Panc1 (cell line): ENCODE measurements at regions not wholly inside any gene's neighbourhood (a gene's known extent, or its start where the extent isn't known, plus 50 kb on each side); places are given as distances from the start of the nearest gene placed in this dataset.

Experiments
- ATAC-seq: fragments of 200-7000 bp; cut with Tn5 transposase; 2 replicates; pipeline ENCODE4 v1.9.1; 2020; ENCODE audit warnings: mild to moderate bottlenecking, moderate library complexity
- BruUV-seq: library from RNA; stranded (reverse); fragments of 400-500 nt; replicated peaks from 2 replicates; lab custom pipeline; 2021; lab: Mats Ljungman, UMichigan
- CTCF ChIA-PET: fragments of 300-600 bp; sonication (Branson Sonifier 250); formaldehyde crosslinking; loops from one replicate; lab custom pipeline; 2022; ENCODE audit warnings: antibody characterized with exemption; lab: Charles Lee
- POLR2A ChIA-PET: fragments of 300-600 bp; sonication (Branson Sonifier 250); formaldehyde crosslinking; loops from one replicate; lab custom pipeline; 2022; ENCODE audit warnings: antibody characterized with exemption; lab: Charles Lee
- DNase-seq: peaks from one replicate; pipeline ENCODE4 v3.0.0-alpha.2; 2010; ENCODE audit warnings: low read depth, low spot score
- H3K27ac ChIP-seq: 2 replicates; pipeline ENCODE4 v1.5.1; 2011; ENCODE audit warnings: mild to moderate bottlenecking, low read length, inconsistent platforms
- H3K27me3 ChIP-seq: fragments of 200-500 bp; sonication (Bioruptor generic); 2 replicates; pipeline ENCODE4 v1.6.0; 2014; ENCODE audit warnings: low read length, inconsistent platforms; ENCODE audit not compliant: control insufficient read depth, insufficient read depth
- H3K36me3 ChIP-seq: fragments of 200-500 bp; sonication (Bioruptor generic); 2 replicates; pipeline ENCODE4 v1.5.1; 2014; ENCODE audit warnings: inconsistent platforms, mild to moderate bottlenecking, low read length, moderate library complexity; ENCODE audit not compliant: control insufficient read depth, insufficient read depth
- H3K4me1 ChIP-seq: 2 replicates; pipeline ENCODE4 v1.5.1; 2011; ENCODE audit warnings: inconsistent platforms, mild to moderate bottlenecking, low read length, moderate library complexity; ENCODE audit not compliant: control insufficient read depth, insufficient read depth
- H3K4me3 ChIP-seq, 2 experiments: 2 replicates each; pipeline ENCODE4 v1.5.1; 2011 to 2012; ENCODE audit warnings: low read depth in 2 of 2, low read length in 2 of 2, mild to moderate bottlenecking in 2 of 2, inconsistent platforms in 1 of 2, moderate library complexity in 1 of 2
- H3K9me3 ChIP-seq: fragments of 200-500 bp; sonication (Bioruptor generic); 2 replicates; pipeline ENCODE4 v1.5.1; 2014; ENCODE audit warnings: low read depth, mild to moderate bottlenecking, inconsistent platforms, low read length, moderate library complexity; ENCODE audit not compliant: control insufficient read depth, insufficient read depth
- POLR2AphosphoS5 ChIP-seq: IDR thresholded peaks from 2 replicates; pipeline ENCODE4 v1.6.1; 2012; ENCODE audit warnings: mild to moderate bottlenecking, low read depth, low read length, moderate library complexity
- SIN3A ChIP-seq: IDR thresholded peaks from 2 replicates; pipeline ENCODE4 v1.6.1; 2012; ENCODE audit warnings: low read depth, mild to moderate bottlenecking, low read length, moderate library complexity, borderline replicate concordance; ENCODE audit not compliant: insufficient read depth
- TCF7L2 ChIP-seq: IDR thresholded peaks from 2 replicates; pipeline ENCODE4 v1.6.1; 2011; ENCODE audit warnings: mild to moderate bottlenecking, low read depth, low read length, inconsistent platforms
- in situ Hi-C: cut with HindIII; loops from 2 replicates; pipeline ENCODE4 v1.10.0; 2016; ENCODE audit warnings: low sequenced_read_pairs, low pct_unique_long_range_greater_than_20kb
- intact Hi-C: fragments of 100-400 bp; cut with micrococcal nuclease; formaldehyde crosslinking; loops from one replicate; pipeline ENCODE4 v1.10.0; 2022; ENCODE audit not compliant: unreplicated experiment
- TF ChIP-seq, protein P1 (sequence below): fragments of 450-650 bp; IDR thresholded peaks from 2 replicates; pipeline ENCODE4 v1.5.1; 2017; ENCODE audit warnings: mild to moderate bottlenecking
- TF ChIP-seq, protein P2 (sequence below), 2 experiments: IDR thresholded peaks; 2 replicates each; pipeline ENCODE4 v1.6.1; 2011 to 2012; ENCODE audit warnings: low read depth in 2 of 2, control low read depth in 1 of 2, low read length in 1 of 2, mild to moderate bottlenecking in 1 of 2, moderate library complexity in 1 of 2; ENCODE audit not compliant: insufficient read depth in 1 of 2

DNA sequence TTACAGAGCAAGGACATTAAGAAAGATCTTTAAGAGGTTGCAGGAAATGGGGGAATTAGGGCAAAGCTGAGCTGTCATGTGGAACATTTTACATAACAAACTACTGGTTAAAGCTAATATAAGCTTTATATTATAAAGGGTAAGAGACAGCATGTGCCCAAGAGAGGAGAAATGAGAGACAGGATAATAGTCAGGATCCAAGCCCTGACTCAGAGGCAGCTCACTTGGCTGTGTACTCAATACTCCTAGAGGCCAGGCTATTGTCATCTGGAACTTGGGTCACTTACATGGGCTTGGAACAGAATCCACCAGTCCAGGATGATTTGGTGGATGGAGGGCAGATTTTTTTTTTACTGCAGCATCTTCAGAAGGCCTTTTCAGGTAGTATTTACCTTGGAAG lies 418.6 kb upstream of the ZMIZ1 start:
- POLR2A ChIA-PET, result no interaction called here
- DNase-seq (no peak), ATAC-seq (no peak)
- H3K27me3 ChIP-seq, result peaks cover 38% of the 10 kb centered on the region
- BruUV-seq, result no TSS peak
- CTCF ChIA-PET, result no interaction called here
- H3K36me3 ChIP-seq, result no peaks in the 10 kb centered on the region
- H3K4me1 ChIP-seq, result no peaks in the 10 kb centered on the region
- no peak overlapping the region for H3K27ac ChIP-seq
- H3K4me3 ChIP-seq, result no peak overlapping the region
- intact Hi-C loops, result loop anchor here (10.0 kb wide), 1 partner anchor 435 kb away; no protein-coding TSS in a partner anchor
- TF ChIP-seq POLR2AphosphoS5 (no peak), SIN3A (no peak), TCF7L2 (no peak)
- TF ChIP-seq, protein P1, sequence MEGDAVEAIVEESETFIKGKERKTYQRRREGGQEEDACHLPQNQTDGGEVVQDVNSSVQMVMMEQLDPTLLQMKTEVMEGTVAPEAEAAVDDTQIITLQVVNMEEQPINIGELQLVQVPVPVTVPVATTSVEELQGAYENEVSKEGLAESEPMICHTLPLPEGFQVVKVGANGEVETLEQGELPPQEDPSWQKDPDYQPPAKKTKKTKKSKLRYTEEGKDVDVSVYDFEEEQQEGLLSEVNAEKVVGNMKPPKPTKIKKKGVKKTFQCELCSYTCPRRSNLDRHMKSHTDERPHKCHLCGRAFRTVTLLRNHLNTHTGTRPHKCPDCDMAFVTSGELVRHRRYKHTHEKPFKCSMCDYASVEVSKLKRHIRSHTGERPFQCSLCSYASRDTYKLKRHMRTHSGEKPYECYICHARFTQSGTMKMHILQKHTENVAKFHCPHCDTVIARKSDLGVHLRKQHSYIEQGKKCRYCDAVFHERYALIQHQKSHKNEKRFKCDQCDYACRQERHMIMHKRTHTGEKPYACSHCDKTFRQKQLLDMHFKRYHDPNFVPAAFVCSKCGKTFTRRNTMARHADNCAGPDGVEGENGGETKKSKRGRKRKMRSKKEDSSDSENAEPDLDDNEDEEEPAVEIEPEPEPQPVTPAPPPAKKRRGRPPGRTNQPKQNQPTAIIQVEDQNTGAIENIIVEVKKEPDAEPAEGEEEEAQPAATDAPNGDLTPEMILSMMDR, result no peak
- TF ChIP-seq, protein P2, sequence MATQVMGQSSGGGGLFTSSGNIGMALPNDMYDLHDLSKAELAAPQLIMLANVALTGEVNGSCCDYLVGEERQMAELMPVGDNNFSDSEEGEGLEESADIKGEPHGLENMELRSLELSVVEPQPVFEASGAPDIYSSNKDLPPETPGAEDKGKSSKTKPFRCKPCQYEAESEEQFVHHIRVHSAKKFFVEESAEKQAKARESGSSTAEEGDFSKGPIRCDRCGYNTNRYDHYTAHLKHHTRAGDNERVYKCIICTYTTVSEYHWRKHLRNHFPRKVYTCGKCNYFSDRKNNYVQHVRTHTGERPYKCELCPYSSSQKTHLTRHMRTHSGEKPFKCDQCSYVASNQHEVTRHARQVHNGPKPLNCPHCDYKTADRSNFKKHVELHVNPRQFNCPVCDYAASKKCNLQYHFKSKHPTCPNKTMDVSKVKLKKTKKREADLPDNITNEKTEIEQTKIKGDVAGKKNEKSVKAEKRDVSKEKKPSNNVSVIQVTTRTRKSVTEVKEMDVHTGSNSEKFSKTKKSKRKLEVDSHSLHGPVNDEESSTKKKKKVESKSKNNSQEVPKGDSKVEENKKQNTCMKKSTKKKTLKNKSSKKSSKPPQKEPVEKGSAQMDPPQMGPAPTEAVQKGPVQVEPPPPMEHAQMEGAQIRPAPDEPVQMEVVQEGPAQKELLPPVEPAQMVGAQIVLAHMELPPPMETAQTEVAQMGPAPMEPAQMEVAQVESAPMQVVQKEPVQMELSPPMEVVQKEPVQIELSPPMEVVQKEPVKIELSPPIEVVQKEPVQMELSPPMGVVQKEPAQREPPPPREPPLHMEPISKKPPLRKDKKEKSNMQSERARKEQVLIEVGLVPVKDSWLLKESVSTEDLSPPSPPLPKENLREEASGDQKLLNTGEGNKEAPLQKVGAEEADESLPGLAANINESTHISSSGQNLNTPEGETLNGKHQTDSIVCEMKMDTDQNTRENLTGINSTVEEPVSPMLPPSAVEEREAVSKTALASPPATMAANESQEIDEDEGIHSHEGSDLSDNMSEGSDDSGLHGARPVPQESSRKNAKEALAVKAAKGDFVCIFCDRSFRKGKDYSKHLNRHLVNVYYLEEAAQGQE (IDR thresholded peaks at IDR 0.05; ENCODE audit: insufficient read depth in 1 of 2, low read depth in 2 of 2, low read length in 1 of 2), result no peak
- in situ Hi-C loops, result no loop called here
- no peaks in the 10 kb centered on the region for H3K9me3 ChIP-seq

DNA sequence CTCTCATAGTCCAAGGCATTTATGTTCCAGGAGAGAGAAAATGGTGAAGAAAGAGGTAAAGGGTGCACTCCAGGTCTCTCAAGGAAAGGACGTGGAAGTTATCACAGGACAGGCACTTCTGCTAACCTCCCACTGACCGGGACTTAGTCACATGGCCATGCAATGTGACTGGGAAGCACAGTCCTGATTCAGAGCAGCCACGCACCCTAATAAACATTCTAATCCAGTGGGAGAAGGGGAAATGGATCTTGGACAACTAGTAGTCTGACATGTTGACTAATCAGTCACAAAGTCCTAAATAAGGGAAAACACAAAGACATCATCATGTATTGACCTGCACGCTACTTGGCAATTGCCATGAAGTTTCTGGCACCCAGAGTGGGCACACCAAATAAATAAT lies 417.5 kb upstream of the ZMIZ1 start:
- in situ Hi-C loops (no loop called here), intact Hi-C loops (loop anchor here (10.0 kb wide), 1 partner anchor 436 kb away; no protein-coding TSS in a partner anchor)
- ChIA-PET POLR2A (no interaction called here), CTCF (no interaction called here)
- H3K36me3 ChIP-seq, result no peaks in the 10 kb centered on the region
- no TSS peak for BruUV-seq
- no peak overlapping the region for H3K4me3 ChIP-seq
- ATAC-seq (no peak), DNase-seq (no peak)
- H3K27ac ChIP-seq, result no peak overlapping the region
- TF ChIP-seq, protein P1, result no peak
- TF ChIP-seq POLR2AphosphoS5, result no peak
- TF ChIP-seq, protein P2 (IDR thresholded peaks at IDR 0.05; ENCODE audit: insufficient read depth in 1 of 2, low read depth in 2 of 2, low read length in 1 of 2), result no peak
- TF ChIP-seq TCF7L2, result no peak
- no peak for TF ChIP-seq SIN3A
- H3K9me3 ChIP-seq, result no peaks in the 10 kb centered on the region
- no peaks in the 10 kb centered on the region for H3K4me1 ChIP-seq
- H3K27me3 ChIP-seq, result peaks cover 38% of the 10 kb centered on the region
